GM21576 (cell line): ENCODE measurements at regions not wholly inside any gene's neighbourhood (a gene's known extent, or its start where the extent isn't known, plus 50 kb on each side); places are given as distances from the start of the nearest gene placed in this dataset.

Experiments
- ATAC-seq: cut with Tn5 transposase; IDR thresholded peaks from one replicate; pipeline ENCODE4 v1.9.1; 2021; ENCODE audit warnings: mild to moderate bottlenecking, moderate library complexity; ENCODE audit not compliant: unreplicated experiment

GRCh38 chr13:106143930-106144709 is 391.3 kb downstream of the EFNB2 start:
- ATAC-seq: no peak

DNA sequence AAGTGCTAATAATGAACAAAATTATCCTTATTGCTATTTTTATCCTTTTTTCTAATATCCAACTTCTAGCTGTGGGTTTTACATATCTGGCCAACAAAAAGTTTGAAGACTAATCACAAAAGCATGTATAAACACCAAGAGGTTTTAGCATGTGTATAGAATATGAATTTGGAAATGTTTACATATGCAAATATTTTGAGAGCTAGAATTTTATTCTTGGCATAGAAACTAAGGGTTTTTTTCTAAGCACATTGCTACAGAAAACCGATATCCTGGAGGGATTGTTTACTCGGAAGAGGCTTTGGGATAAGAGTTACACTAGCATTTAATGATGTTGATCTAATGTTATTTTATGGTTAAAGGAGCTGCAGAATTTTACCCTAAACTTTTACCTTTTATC is 392.1 kb downstream of the EFNB2 start:
- ATAC-seq: no peak

DNA sequence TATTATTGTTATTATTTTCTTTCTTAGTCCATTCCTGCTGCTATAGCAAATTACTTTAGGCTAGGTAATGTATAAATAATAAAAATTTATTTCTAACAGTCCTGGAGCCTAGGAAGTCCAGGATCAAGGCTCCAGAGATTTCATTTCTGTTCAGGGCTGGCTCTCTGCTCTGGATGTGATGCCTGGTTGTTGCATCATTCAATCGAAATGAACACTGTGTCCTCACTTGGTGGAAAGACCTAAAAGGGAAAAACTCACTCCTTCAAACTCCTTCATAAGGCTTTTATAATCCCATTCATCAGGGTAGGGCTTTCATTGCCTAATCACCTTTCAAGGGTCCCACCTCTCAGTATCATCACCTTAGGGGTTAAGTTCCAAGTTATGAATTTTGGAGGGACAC is 395.0 kb downstream of the EFNB2 start:
- no peak for ATAC-seq

DNA sequence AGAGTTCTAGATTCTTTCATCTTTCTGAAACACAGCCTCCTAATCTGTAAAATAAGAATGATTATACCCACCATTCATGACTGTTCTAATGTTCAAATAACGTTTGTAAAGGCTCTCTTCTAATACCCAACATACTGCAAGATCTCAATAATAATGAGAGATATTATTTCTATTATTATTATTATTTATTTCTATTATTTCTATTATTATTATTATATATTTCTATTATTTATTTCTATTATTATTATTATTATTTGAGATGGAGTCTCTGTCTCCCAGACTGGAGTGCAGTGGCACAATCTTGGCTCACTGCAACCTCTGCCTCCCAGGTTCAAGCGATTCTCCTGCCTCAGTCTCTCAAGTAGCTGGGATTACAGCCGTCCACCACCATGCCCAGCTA is 395.5 kb downstream of the EFNB2 start:
- ATAC-seq: no peak

DNA sequence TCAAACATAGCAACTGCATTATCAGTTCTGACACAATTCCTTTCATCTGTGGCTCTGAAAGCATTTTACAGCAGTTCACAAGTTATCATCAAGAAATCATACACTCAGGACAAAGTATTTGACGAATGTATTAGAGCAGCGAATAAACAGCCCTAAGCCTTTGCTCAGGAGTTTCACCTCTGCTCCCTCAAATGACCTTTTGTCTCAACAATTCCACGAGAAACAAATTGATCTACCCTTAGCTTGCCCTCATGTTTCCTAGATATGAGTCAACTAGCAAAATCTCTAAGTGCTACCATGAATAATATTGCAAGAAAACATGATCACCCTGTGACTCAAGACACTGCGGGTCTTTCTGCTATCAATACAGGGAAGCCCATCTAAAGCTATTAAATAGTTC is 396.1 kb downstream of the EFNB2 start:
- no peak for ATAC-seq

- ATAC-seq: no peak
Measured at GRCh38 chr13:106138620-106139019, 396.8 kb downstream of the EFNB2 start.

- no peak for ATAC-seq
Measured at GRCh38 chr13:106133025-106133424, 402.4 kb downstream of the EFNB2 start.

DNA sequence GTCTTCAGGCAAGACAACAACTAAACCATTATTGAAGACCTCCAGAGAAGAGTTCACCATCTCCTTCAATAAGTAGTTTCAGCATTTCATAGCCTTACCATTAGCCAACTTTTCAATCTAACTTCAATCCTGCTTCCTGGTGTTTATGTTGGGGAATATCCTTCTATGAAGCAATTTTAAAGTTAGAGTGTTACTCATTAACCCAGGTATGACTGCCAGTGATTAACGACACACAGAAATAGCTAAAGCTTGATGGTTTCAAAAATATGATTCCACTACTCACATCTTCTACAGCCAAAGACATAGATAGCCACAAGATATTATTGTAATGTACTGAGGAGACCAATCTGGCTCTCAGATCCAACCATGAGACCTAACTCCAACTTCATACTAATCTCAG is 403.2 kb downstream of the EFNB2 start:
- ATAC-seq: no peak

DNA sequence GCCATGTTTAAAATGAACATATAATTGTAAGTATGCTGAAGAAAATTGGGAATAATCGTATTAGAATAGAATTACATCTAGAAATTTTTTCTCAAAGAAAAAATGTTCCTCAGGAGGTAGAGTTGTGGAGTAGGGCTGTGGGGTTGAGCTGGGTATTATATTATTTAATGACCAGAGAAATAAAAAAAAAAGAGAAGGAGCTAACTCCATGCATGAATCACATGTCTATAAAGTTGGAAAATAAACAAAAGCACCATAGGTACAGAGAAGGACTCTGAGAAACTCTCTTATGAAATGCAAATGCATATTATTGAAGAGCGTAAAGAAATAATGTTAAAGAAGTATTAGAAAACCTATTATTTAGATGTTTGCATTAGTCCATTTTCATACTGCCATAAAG is 405.5 kb downstream of the EFNB2 start:
- ATAC-seq: no peak

GRCh38 chr13:106129273-106129672 is 406.2 kb downstream of the EFNB2 start:
- no peak for ATAC-seq

- no peak for ATAC-seq
Measured at GRCh38 chr13:106122234-106122633, 413.2 kb downstream of the EFNB2 start.

GRCh38 chr13:106121173-106121754 is 414.2 kb downstream of the EFNB2 start:
- ATAC-seq: no peak

- no peak for ATAC-seq
Measured at GRCh38 chr13:106118996-106119395, 416.5 kb downstream of the EFNB2 start.

DNA sequence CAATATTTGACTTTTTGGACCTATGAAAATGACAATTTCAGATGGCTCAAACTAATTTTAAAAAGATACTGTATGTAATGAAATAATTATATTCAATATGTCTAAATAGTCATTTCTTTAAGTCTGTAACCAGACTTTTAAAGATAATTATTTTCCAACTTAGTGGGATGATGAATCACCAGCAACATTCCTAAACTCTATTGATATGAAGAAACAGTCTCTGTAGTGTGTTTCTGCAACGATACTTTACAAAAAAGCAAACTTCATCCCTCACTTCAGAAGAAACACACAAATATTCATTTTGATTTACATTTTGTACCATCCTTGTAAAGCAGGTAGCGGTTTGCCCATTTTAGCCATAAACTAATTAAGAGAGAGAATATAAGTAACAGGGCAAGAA is 417.4 kb downstream of the EFNB2 start:
- no peak for ATAC-seq

DNA sequence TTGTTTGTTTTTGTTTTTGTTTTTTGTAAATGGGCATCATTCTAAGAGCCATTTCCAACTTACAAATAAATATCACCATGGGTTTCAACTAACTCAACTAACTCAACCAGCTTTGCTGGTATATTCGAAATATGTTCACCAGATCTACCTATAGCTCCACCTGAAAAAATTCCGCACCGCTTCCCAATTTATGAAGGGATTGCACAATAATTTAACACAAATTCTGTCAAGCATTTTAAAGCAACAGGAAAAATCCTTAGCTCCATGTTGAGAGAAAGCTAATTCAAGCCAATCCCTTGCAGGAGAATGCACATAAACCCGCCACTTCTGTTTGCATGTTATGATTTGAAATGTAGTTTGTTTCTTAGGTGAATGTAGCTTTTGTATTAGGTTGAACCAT is 417.8 kb downstream of the EFNB2 start:
- no peak for ATAC-seq

DNA sequence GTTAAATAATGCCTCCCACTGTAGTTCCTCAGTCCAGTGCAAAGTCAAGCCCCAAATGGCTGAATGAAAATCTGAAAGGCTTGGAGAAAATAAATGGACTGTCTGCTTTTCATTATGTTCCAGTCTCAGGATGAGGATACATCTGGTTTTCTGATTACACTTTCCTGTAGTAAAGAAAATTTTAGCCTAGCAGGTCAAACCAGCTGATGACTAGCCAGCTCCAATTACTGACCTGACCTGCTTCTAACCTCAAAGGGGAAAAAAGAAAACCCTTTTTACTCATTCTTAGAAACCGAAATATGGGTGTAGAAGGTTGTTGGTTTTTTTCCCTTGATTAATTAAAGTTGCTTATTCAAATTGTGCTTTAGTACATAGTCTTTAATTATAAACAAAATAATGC is 418.4 kb downstream of the EFNB2 start:
- no peak for ATAC-seq

- no peak for ATAC-seq
Measured at GRCh38 chr13:106115081-106115480, 420.4 kb downstream of the EFNB2 start.

- ATAC-seq: no peak
Measured at GRCh38 chr13:106113796-106114195, 421.7 kb downstream of the EFNB2 start.

- ATAC-seq: no peak
Measured at GRCh38 chr13:106112191-106112590, 423.3 kb downstream of the EFNB2 start.

- ATAC-seq: no peak
Measured at GRCh38 chr13:106110241-106110855, 425.1 kb downstream of the EFNB2 start.

DNA sequence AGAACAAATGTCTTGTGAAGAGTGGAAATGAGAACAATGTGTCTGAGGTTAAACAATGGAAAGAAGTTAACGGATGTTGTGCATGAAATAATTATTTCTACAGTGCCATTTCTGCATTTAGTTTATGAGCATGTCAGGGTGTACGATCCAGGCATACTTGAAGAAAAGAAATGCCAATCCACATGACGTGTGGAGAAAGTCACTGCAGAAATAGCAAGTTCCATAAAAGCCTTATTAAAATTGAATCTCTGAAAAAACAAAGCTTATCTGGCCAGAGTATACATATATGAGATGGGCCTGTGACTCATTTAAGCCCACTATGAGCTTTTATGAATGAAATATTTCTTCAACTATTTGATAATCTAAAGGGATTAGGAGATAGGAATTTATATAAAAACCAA is 426.1 kb downstream of the EFNB2 start:
- ATAC-seq: no peak

DNA sequence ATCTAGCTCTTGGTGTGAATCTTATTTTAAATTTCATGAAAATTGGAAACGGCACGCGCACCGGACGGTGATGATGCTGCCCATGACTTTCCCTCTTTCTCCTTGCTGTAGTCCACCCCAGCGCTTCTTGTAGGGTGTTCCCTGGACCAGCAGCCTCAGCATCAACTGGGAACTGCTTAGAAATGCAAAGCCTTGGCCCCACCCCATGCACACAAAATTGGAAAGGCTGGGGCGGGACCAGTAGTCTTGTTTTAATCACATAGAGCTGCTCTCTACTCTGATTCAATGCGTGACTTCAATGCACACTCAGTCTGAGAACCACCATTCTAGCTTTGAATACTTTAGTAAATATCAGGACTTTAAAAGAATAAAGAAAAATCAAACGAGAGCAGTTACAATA is 427.1 kb downstream of the EFNB2 start:
- ATAC-seq: no peak
